AG20443 (cell line): ENCODE measurements at regions not wholly inside any gene's neighbourhood (a gene's known extent, or its start where the extent isn't known, plus 50 kb on each side); places are given as distances from the start of the nearest gene placed in this dataset.
"Not testable (repeated sequence)": the region's sequence is repeated elsewhere in the genome, so short reads cannot be mapped to it uniquely, and the experiment has no call there.

Source experiments
- DNase-seq: peaks from one replicate; pipeline ENCODE4 v3.0.0; 2012; ENCODE audit warnings: low spot score, mixed read lengths

DNA sequence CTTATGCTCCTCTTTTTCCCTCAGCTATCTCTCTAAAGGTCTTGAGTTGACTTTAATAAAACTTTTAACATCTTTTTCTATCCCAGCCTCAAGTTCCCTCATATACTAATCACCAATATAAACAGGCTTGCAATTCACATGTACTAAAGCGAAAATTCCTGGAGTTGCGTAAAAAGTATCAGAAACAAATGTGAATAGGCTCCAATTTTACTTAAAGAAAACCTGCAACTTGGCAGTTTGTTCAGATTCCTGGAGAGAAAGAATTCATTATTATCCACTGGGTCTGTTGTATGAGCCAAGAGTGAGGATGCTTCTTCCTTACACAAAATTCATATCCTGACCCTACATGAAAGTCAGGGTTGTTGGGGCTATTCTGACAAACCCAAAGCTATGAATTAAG, 384.2 kb downstream of the DTWD2 start:
- no peak for DNase-seq

DNA sequence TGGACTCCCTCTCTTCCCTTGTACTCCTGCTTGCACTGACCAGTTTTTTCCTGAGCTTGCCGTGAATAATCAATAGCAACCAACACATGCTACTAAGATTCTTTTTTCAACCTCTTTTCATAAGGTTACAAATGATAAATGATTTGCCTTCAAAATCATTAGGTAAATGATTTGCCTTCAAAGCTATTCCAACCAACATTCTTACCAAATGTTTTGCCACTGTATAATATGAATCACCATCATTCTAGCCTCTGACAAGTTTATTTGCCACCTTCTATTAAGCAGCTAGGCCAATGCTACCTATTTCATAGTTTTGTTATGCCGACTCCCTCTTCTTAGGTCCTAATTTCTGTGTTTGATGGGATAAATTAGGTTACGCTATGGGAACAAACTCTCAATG, 385.1 kb downstream of the DTWD2 start:
- no peak for DNase-seq

DNA sequence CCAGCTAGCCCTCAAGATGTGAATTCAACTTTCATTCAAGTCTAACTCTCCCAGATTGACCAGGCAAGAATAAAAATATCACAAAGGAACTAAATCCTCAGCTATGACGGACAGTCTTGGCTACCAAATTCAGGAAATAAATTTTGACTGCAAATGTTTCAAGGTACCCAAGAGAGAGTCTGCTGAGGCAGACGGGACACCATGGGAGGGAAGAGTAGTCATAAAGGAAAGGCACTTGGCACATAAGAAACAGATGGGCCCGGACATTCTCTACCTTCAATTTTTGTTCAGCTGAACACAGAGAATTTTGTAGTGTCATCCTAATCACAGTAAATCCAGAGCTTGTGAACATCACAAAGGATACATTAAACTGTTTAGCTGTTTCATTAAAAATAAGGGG, 390.0 kb downstream of the DTWD2 start:
- no peak for DNase-seq

DNA sequence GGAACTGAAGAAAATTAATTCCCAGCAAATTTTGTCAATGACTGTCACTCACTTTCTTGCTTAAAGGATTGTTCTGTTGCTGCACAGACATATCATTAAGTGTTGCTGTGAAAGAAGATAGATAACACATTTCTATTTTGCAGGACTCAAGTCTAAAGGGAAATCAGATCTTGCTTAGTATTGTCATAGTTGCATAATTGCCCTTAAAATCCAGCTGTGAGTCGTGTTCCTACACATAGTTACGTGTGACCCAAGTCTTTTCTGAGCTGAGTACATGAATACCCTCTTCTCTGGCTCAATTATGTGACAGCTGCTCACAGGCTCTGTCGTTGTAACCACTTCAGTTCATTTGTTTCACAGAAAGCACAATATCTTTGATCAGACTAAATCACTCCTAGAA, 390.8 kb downstream of the DTWD2 start:
- DNase-seq, result no peak

DNA sequence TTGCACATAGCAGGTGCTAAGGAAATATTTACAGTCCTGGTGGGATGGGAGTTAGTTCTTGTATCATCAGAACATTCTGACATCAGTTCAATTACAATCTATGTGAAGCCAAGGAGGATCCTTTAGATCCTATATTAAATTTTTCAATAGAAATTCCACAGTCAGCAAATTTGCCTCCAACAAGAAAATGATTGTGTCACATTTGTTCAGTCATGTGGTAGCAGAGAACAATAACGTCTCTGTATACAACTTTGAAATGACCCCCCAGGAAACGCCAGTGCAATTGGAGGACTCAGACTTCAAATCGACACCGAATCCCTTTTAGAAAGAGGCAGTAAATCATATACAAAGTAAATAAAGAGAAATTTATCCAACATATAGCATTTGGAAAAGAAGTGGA, 392.1 kb downstream of the DTWD2 start:
- no peak for DNase-seq

DNA sequence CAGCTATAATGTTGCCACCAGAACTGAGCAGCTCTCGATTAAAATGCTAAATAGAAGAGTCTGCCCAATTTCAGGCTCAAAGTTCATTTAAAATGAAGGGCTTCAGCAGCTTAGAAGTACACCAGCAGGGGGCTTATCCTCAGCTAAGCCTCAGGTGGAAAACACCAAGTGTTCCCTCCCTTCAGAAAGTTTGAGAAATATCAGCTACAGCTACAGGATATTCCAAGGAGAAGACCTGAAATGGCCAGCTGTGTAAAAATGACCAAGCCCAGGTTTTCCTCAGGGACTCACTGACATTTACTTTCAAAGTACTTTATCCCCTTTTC, 395.4 kb downstream of the DTWD2 start:
- no peak for DNase-seq

DNA sequence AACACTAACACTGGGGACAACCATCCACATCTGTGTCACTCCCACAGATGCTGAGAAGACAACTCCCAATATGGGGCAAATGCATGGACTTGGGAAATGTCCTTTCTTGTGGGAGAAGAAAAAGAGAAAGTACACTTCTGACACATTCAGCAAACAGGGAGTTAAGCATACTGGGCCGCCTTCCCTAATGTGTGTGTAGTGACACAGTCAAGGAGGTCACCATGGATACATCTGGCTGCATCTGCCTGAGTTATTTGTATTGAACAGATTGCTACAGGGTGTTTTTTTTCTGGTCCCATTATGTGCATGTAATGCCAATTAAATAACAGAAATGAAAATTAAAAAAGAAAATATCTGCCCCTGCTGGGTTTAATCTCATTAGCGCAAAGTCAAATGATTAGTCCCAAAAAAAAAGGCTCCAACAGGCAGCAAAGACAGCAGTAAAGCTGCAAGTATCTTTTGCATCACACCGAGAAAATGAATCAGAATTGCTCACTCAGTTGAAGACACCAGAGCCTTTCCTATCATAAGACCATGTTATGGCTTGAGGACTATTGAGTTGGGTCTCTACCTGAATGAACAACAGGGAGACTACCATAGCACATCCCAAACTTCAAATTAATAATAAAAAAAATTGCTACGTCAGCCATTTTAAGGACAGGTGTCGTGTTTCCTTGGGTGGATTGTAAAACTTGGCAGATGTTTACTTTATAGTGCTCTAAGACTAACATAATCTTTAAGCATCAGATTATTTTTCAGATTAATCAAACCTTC, 395.9 kb downstream of the DTWD2 start:
- no peak for DNase-seq

DNA sequence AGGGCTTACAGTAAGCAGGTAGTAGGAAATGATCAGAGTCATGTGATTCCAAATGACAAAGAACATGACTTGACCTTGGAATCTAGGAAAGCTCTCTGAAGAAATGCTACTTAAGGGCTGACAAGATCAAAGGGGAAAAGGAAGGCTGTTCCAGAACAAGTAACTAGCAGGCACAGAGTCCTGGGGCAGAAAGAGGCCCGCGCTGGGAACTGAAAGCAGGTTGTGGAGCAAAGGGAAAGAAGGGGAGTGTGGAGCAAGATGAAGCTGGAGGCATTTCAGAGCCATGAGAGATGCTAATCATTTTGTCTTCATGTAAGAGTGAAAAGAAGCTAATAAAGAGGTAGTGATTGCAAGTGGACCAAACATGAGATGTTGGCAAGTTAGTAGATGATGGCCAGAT, 397.5 kb downstream of the DTWD2 start:
- DNase-seq, result no peak

DNA sequence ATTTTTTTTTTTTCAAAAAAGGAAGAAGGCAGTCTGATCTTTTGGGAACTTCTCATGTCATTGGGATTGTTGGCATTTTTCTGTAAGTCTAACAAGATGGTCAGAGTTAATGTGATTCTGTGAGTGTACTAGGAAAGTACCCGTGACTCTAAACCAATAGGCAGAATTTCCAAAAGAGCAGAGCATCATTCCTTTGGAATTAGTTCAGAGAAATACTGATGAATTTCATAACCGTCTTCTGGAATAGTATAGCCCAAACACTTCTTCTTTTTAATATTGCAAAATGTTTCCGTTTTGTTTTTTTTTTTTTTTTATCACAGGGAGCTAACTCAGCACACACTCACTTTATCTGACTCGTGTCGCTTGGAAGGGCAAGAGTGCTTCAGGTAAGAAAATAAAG, 407.4 kb downstream of the DTWD2 start:
- DNase-seq, result peak; percentile 59

DNA sequence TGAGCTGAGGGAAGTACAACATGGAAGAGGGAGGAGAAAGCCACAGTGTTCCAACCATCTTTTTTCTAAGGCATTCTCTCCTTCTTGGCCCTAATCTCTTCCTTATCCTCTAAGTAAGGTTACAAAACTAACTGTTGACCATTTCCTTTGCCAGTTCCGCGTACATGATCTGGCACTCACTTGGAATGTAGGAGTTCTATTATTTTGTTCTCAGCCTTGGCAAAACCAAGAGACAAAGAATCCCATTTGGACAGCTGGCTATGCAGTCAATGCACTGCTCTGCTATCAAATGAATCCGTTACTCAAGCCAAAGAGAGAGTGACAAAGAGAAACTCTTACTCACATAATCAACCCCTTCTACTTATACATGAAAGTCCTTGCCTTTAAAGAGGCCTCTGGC, 410.3 kb downstream of the DTWD2 start:
- DNase-seq, result peak; percentile 25

DNA sequence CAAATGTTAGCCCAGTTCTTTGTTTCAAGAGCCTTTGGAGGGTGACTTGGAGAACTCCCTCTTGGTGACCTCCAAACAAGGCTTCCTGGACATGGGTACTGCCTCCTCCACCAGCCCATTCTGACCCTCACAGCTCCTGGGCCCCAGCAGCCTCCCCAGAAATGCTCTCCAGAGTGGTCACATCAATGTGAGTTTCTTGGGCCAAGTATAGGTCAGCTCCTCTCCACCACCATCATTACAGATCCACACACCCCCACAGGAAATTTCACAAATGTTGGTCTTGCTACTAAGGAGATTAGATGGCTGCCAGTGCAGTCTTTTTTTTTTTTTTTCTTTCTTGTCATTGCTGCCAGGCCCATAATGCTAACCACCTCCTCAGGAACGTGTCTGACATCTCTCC, 410.7 kb downstream of the DTWD2 start:
- DNase-seq, result no peak

DNA sequence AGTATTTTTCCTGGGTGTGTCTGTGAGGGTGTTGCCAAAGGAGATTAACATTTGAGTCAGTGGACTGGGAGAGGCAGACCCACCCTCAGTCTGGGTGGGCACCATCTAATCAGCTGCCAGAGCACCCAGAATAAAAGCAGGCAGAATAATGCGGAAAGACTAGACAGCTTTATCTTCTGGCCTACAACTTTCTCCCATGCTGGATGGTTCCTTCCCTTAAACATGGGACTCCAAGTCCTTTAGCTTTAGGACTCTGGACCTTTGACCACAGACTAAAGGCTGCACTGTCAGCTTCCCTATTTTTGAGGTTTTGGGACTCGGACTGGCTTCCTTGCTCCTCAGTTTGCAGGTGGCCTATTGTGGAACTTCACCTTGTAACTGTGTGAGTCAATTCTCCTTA, 418.1 kb downstream of the DTWD2 start:
- DNase-seq, result not testable (repeated sequence)

DNA sequence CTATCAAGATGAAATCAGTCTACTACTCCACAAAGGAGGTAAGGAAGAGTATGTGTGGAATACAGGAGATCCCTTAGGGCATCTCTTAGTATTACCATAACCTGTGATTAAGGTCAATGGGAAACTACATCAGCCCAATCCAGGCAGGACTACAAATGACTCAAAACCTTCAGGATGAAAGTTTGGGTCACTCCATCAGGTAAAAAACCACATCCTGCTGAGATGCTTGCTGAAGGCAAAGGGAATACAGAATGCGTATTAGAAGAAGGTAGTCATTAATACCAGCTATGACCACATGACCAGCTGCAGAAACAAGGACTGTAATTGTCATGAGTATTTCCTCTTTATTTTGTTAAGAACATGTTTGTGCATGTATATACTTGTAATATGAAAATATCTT, 418.8 kb downstream of the DTWD2 start:
- not testable (repeated sequence) for DNase-seq

DNA sequence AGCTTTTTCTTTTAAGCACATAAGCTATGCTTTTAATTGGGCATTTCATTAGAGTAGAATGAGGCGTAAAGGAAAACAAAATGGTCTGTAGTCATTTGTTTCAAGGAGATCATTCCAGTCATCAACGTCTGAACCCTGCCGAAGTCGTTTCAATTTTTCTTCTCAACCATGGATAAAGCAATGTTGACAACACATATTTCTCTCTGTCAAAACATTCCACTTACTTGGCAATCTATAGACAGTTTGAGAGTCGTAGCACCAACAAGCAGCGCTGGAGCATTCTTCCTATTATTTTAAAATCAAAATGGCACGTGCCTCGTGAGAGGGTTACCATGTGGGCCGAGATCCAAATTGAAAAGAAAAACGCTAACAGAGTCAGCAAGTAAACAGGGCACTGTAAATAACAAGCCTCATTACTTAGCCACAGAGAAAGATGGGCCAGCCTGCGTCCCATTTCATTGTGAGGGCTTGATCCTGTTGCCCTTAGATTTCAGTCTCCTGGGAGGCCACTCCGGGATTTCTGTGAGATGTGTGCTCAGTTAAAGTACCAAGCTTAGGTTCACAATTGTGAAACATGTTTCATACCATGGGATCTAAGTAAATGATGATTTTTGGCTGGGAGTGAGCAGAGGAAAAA, 422.9 kb downstream of the DTWD2 start:
- DNase-seq, result no peak

DNA sequence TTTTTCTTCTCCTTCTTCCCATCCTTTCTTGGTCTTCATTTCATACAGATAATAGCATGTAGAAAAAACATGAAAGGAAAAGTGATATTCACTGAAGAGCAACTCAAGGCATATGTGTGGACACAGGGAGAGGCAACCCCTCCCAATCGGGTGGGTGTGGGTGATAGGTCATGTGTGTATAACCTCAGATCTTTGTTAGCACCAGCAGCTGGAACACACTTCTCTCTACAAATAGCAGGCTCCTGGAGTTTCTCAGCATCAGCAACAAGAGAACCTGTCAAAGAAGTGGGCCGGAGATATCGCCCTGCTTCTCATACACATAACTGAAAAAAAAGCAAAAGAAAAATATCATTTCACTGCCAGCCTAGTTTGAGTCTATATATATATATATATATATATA, 426.4 kb downstream of the DTWD2 start:
- no peak for DNase-seq

DNA sequence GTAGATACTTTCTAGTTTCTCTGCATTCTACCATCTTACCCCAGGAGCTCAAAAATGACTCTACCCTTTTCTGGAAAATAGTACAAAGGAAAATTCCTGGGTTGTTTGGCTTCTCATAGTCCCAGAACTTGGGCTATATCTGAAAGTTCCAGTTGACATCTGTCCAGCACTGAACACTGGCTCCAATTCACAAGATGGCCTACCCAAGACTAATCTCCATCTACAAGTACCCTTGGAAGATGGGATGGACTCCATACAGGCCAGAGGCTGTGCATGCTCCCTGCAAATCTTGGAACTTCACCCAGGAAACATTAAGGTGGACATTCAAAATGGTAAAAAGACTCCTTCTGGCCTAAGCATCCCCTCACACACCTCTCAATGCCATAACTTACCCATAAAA, 427.1 kb downstream of the DTWD2 start:
- DNase-seq, result no peak

DNA sequence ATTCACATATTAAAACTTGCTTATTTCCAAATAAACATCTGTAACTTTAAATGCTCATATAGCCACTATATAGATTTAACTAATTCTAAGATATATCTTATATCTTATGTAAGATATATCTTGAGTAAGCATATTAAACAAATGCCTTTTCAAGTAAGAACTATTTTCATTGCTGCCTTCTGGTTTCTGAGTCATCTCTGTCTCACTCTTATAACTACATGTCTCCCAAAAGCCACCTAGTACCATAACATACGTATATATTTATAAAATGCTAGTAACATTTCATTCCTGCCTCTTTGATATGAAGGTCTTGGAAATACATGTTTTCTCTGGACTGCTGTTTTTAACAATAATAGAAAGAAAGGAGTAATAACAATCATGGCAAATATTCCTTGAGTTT, 429.5 kb downstream of the DTWD2 start:
- DNase-seq, result no peak

DNA sequence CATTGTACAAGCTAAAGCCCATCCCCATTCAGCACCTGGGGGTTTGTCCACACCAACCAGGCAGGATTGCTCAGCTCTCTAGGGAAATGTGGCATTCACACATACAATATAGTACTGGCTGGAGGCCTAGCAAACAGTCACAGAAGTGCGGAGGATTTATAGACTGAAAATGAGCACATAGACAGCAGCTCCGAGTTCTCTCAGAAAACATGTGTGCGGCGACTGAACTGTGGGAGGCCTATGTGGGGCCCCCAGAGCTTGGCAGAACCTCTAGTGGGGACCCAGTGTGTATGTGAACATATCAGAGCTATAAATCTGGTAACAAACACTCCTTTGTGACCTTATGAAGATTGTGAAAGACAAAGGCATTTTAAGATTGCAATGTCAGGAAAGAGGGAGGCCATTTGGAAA, 431.1 kb downstream of the DTWD2 start:
- no peak for DNase-seq

DNA sequence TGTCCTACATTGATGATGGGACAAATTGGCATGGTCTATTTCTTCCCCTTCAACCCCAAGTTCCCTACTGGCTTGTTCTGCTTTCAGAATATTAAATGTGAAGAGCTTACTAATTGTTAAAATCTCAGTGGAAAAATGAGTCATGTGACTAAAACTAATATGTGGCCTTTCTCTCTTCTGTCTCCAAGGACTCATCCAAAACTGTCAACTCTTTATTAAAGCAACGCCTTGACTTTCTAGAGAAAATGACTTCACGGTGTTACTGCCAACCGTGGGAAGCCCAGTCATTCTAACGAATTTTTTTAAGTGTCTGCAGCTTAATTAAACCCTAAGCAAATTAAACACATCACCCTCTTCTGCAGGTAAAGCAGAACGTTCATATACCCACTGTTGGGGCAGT, 431.6 kb downstream of the DTWD2 start:
- no peak for DNase-seq

DNA sequence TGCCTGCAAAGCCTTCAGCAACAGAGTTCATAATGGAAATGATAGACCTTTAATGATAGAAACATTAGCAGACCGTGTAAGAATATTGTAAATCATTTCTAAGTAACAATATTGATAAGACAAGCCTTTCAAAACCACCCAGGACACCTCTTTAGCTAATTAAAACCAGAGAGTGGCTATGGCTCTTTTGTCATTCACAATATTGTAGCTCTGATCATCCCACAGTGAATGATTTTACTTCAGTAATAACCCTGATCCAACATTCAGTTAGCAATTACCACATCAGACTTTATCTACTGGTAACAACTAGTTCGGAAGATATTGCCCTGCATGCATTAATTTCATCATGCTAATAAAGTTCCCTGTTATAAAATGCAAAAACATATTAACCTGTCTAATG, 432.6 kb downstream of the DTWD2 start:
- DNase-seq, result no peak

DNA sequence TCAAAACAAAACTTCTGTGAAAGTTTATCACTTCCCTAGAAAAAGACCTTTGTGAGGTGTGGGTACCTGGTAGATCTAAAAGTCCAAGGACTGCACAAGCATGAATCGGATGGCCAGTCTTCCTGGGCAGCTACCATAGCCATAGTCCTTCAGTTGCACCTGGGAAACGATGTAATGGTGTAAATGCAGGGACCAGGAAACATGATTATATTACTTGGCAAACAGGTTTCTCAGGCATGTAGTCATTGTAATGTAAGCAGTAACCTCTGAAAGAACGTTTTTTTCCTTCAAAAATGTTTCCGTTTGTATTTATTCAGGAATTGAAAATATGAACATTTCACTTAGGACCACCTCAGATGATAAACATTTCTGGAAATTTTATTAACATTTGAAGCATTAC, 433.4 kb downstream of the DTWD2 start:
- no peak for DNase-seq

DNA sequence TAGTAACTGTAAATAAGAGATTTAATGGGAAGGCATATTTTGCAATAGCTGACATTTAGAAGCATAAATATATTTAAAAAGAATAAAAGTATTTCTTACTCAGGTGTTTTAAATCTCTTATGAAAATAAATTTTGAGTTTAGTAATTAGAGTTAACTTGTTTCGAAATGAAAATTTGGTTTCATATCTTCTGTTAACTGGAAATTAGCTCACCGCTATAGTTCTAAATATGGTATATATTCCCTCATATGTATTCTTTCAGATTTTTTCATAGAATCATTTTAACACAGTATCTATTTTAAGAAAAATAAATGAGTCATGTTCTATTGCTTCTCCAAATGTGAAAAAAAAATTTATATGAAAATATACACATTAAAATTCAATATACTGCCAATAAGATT, 434.1 kb downstream of the DTWD2 start:
- DNase-seq, result no peak

DNA sequence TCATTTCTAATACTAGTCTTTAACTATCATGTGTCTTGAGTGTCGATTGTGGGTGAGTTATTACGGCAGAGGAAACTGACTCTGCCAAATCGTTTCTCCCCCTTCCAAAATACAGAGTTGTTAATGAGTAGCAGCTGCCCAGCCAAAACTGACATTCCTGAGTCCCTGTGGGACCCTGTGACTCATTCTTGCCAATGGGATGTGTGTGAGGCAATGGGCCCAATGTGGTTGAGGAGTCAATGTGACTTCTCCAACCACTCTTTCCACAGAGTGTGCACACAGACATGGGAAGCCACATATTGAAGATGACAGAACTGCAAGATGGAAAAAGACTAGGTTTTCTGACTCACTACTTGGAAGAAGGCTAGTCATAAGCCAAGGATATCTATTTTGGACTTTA, 434.7 kb downstream of the DTWD2 start:
- DNase-seq, result peak; percentile 90

DNA sequence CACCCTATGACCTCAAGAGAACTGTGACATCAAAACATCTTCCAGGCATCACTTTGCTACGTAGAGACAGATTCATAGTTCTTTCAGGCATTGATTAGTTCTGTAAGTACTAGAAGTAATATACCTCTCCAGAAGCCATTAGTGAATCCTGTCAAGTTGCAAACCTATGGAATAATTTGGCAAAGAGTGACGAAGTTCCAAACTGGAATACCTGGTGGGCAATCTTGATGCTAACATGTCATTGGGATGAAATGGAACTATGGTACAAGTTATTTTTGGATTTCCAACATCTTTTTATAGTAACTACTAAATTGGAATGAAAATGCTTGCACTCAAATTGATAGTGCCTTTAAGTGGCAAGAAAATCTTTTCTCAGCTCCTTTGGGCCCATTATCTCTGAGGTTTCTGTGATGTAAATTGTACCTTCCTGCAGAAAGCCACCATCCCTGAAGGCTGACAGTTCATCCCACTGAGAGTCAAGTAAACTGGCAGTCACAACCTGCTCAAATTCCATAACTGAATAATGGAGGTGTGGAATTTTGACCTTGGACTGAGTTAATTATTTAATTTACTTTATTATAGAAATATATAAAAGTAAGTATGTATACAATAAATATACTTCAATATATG, 435.5 kb downstream of the DTWD2 start:
- DNase-seq, result no peak
